HG03025 (cell line): ENCODE measurements at regions not wholly inside any gene's neighbourhood (a gene's known extent, or its start where the extent isn't known, plus 50 kb on each side); places are given as distances from the start of the nearest gene placed in this dataset.
"Not testable (repeated sequence)": the region's sequence is repeated elsewhere in the genome, so short reads cannot be mapped to it uniquely, and the experiment has no call there.

Source experiments
- ATAC-seq: cut with Tn5 transposase; IDR thresholded peaks from one replicate; pipeline ENCODE4 v1.9.1; 2021; ENCODE audit warnings: mild to moderate bottlenecking, moderate library complexity; ENCODE audit not compliant: unreplicated experiment, low FRiP score

DNA sequence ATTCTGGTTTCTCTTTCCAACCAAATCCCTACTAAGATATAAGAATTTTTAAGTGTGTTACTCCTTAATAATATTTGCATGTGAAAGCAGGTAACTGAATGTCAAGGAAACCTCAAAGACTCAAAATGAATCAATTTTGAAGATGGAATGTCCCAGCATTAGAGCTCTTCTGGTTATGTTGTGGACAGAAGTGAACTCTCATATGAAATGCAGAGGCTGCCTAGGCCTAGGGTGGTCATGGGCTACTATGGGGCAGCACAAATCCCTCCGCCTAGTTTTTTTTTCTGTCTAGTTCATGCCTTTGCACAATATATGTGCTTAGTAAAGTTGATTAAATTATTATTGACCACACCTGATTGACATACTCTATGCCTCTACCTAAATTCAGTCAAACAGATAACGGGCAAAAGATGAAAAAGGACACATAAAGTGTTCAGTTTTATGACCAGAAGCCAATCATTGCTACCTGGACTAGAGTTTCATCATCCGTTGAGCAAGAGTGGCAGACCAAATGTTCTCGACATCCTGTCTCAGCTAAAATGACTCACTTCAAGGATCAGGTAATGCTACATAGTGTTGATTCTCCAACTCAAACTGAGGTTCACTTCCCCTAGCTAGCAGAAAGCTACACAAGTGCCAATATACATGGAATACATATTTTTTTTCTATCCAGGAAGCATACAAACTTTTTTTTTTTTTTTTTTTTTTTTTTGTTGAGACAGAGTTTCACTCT is 1211.4 kb downstream of the VRK1 start:
- ATAC-seq, result no peak

DNA sequence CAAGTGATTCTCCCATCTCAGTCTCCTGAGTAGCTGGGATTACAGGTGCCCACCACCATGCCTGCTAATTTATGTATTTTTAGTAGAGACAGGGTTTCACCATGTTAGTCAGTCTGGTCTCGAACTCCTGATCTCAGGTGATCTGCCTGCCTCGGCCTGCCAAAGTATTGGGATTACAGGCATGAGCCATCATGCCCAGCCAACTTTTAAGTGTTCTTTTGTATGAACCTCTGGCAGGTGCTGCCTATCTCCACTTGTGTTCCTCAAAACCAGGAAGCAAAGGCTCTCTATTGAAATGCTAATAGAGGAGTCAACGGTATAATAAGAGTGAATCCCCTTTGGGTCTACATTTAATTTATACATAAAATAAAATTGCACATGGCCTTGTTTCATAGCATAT is 1212.0 kb downstream of the VRK1 start:
- not testable (repeated sequence) for ATAC-seq

DNA sequence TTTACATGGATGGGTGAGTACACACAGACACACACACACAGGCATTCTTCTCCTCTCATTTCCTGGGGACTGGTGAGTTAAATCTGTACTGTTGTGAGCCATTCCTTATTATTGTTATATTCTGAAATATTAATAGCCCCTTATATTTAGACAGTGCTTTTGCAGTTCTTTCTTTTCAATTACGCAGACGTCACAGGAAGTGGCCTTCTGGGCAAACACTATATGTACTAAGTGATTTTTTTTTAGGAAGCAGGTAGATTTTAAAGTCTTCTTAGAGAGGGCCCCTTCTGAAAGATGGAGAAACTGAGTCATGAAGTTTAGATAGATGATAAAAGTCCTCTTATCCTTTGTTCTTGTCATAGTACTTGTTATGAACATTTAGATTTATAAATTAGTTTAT is 1213.6 kb downstream of the VRK1 start:
- no peak for ATAC-seq

DNA sequence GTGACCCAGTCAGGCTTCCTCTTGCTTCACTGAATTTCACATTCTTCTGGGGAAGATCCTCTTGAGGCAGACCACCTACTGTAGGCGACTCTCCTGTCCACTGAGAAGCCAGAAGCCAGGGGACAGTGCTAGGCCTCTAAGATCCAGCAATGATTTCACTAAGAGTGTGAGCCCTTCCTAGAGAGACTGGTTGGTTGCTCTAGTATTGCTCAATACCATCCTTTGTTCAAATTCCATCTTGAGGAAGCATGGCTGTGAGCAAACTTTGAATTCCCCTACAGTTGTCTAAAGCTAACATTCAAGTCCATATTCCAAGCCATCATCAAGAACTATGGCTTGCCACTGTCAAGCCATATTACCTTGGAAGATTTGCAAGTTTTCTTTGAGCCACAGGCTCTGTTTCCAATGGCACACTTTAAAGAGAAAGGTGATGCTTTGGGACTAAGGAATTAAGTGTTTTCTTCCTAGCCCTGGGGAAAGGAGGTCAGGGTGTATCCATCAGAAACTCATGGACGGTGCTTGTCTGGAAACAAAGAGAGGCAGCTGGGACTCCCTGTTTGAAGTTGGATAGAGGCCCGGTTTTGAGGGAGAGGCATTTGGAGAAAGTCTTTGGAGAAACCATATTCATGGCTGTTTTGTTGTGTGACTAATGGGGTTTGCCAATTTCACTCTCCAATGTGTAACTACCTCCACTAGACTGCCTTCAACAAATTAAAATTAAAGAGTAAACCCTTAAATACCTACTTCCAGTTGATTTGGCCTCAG is 1217.9 kb downstream of the VRK1 start:
- no peak for ATAC-seq

DNA sequence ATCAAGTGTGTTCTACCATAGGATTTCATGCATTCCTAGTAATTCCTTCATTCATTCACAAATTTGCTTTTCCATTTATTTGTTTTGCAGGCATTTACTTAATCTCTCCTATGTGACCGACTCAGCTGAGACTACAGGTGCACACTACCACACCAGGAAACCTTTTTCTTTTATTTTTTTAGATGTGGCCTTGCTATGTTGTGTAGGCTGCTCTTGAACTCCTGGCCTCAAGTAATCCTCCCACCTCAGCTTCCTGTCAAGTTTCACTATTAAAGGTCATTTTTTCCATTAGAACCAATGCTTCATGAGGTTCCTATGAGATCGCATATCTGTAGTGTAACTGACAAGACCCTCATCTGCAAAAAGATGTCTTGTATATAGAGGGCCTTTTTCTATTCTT is 1218.7 kb downstream of the VRK1 start:
- no peak for ATAC-seq

DNA sequence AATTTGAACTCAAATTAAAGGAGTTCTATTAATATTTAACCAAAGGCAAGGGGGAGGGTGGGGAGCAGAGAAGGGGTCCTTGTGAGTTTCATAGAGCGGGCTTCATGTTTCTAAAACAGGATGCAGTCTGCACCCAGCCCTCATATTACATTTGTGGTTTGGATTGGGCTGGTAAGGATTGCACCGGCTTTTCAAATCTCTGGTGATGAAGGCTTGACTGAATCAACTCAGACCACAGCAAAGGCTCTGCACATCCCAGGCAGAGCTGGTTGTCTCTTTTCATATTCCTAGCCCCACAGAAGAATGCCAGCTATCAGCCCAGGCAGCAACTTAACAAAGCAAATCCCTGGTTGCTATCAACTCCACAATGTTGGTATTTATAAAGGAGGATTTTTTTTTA is 1221.4 kb downstream of the VRK1 start:
- ATAC-seq, result no peak

DNA sequence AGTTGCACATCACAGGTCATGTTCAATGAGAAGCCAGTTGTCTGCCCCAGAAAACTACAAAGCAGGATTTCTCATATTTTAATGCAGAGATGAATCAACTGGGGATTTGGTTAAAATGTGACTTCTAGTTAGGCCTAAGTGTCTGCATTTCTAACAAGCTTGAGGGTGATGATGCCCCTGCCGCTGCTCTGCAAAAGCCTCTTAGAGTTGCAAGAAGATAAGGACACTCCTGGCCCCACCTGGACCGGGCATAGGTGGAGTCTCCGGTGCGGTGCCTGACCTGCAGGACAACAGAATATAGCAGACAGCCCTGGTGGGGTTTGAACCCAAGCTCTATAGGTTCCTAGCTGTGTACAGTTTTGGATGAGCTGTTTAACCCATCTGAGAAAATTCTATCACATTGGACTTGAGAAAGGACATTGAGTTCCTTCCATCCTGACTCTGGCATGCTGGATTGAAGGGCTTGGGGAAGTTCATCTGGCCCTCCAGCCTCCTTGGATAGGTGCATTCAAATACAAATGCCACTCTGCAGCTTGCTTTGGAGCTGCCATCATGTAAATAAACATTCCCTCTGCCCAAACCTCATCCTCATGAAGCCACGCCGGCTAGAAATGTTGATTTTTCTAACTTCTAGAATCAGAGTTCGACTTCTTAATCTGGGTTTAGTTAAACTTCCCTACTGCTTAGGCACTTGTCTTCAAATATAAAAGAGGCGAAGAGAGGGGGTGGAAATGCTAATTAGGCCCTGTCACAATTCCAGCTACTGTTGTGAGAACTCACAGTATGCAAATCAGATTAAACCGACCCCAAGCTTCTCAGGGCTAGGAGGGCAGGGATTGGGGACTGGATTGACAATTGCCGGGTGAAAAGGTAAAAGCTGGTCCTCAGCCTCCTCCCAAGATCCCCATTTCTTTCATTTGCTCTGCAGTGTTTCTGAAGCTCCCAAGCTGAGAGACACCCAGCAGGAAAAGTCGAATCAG is 1225.6 kb downstream of the VRK1 start:
- ATAC-seq, result no peak

DNA sequence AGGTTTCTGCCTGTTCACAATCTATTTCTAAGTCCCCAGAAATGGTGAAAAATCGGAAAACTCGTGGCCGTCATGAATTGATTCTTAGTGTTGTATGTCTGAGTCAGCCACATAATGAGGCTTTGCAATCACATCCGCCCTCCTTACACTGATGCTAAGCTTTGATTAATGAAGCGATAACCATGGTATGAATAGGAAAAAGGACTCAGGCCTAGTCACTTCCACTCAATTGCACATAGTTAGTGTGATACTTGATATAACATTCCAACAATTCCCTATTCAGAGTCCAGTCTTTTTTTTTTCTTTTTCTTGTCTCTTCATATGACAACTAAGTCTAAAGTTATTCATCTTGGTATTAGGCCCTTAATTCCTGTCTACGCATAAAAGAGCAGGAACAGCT is 1231.0 kb downstream of the VRK1 start:
- no peak for ATAC-seq

DNA sequence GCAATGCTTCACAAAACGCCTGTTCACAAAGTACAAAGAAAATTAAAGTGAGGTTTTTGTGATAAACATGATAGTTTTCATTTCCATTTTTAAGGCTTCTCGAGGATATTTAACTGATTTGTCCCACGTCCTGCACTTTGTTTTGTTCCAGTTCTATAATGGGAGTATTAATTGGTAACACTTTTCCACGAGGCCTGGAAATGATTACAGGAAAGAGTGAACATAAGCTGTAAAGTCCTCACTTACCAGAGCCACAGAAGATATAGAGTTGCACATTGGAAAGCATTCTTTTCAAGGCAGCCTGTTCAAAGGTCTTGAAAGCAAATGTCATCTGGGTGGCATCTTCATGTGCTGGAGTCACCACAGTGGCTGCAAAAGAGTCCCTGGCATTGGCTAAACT is 1236.6 kb downstream of the BCL11B start:
- ATAC-seq, result no peak

DNA sequence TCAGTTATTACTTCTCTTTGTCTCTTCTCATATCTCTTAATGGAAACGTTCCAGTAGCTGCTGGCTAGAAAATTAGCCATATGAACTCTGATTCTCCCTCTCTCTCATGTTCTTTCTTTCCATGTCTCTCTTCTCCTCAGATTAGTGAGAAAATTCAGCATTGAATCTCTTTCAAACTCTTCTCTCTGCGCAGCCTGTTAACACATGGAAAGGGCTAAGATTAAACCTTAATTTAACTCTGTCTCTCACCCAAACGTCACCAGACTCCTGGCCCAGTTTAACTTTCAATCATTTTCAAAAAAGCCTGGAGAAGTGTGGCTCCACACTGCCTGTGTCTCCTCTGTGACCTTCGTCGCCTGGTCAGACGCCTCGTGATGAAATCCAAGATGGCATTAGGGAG is 1234.2 kb downstream of the BCL11B start:
- no peak for ATAC-seq

DNA sequence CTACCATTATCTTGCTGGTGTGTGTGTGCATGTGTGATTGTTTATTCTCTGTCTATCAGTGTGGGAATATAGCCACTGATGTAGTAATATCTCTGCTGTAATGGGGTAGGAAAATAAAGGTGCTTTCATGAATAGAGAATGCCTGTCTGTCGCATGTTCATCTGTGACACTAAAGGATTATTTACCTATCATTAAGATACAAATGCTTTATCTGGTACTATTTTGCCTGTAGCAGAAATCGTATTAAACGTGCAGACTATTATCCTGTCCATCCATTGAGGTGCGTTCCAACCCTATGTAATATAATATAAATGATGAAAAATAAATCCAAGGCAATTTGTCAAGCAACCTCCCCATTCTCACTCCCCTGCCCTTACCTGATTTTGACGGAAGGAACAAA is 1215.1 kb downstream of the BCL11B start:
- no peak for ATAC-seq

DNA sequence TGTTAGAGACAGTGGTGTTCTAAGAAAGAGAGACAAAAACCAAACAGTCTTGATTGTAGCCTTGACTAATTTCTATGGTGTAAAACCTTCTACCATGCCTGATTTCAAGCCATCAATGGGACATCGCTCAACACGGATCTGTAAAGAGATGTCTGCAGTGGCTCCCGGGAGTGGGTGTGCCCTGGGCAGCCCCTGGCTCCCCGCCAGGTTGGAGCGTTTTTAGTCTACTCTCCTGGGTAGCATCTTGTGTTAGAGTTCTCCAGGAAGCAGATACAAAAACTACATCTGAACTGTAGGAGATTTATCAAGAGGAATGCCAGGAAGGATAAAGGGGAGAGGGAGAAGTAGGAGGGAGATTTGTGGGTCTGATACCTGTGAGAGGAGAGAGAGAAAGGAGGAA is 1212.9 kb downstream of the BCL11B start:
- no peak for ATAC-seq

DNA sequence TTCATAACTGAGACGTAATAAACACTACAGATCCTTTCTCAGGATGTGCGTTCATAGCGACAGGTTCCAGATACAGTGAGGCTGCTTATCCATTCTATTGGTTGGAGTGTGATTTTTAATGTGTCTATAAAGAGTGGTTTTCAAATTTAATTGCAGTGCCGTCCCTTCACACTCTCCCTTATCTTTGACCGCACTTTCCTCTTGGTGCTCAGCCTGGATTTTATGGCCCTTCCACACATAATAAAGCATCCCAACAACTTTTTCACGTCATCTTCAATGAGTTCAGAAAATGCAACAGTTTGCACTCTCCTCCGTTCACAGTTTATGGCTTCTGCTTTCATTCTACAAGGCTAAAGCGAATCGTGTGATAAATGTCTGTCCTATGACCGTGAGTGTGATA is 1209.9 kb downstream of the BCL11B start:
- no peak for ATAC-seq

DNA sequence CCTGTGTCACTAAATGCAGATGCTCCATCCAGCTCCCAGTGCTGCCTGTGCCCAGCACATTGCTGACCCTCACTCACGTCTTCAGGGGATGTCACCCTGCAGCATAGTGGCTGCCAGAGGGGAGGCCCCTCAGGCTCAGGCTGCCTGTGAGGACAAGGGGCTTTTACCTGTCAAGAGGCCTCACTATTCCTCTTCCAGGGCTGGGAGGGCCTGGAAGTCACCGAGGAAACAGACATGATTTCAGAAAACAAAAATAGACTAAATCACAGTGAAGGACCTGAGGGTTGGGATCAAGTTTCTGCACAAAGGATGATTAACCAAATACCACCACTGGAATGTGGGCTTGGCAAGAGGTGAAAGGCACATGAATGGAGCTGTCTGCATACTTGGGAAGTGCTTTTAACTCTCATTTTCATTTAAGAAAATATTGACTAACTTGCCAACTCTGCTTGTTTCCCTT is 1202.3 kb downstream of the BCL11B start:
- ATAC-seq, result no peak

DNA sequence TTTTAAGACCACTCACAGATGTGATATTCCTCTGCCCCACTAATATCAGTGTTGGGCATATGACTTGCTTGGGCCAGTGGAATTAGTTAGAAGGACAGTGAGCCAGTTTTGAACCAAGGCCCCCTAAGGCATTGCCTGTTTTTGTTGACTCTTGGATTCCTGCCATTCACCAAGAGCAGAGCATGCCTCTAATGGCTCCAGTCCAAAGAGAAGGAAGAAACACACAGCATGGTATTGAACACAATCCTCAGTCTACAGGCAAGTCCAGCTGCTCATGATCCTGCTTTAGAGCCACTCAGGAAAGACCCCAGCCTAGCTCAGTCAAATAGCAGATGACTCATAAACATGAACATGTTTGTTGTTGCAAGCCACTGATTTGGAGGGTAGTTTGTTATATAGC is 1201.5 kb downstream of the BCL11B start:
- ATAC-seq, result no peak

DNA sequence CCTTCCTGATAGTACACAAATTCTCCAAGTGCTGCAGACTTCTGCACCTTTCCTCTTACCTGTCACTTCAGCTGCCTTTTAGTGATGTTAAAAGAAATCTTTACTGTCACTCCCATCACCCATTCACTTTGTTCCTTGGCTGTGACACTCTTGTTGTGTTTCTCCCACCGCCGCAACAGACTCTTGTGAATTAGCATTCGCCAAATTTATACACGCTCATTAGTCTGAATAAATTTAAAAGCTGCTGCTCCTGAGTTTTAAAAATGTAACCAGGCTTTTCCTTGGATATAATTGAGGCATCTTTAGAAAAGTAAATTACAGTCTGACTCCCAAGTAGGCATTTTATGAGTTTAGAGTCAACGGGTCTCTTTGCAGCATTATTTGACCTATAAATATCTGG is 1197.9 kb downstream of the BCL11B start:
- ATAC-seq, result no peak

DNA sequence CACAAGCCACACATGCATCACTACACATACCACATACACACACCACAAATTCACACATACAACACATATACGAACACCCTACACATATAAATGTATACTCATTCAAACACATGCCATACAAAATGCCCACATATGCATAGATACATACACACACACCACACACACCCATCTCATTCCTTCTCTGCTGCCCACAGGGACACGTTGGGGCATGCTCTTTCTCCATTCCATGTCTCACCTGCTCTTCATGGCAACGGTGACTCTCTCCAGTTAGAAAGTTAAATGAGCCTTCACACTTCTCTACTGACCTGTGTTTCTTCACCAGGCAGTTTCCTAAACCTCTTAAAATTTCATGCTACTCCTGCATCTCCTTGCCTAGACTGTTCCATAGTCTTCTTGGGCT is 1194.8 kb downstream of the BCL11B start:
- no peak for ATAC-seq

DNA sequence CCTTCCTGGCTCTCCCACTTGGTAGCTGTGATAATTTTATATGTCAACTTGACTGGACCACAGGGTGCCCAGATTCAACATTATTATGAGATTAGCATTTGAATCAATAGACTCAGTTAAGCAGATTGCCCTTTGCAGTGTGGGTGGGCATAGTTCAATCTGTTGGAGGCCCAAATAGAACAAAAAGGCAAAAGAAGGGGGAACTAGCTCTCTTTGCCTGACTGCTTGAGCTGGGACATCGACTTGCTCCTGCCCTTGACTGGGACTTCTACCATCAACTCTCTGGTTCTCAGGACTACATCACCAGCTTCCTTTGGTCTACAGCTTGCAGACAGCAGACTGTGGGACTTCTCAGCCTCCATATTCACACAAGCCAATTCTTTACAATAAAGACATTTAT is 1189.2 kb downstream of the BCL11B start:
- ATAC-seq, result no peak

DNA sequence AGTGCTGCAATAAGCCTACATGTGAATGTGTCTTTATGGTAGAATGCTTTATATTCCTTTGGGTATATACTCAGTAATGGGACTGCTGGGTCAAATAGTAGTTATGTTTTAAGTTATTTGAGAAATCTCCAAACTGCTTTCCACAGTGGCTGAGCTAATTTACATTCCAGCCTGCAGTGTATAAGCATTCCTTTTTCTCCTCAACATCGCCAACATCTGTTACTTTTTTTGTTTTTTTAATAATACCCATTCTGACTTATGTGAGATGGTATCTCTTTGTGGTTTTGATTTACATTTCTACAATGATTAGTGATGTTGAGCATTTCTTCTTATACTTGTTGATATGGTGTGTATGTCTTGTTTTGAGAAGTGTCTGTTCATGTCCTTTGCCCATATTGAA is 1186.2 kb downstream of the BCL11B start:
- ATAC-seq, result no peak

DNA sequence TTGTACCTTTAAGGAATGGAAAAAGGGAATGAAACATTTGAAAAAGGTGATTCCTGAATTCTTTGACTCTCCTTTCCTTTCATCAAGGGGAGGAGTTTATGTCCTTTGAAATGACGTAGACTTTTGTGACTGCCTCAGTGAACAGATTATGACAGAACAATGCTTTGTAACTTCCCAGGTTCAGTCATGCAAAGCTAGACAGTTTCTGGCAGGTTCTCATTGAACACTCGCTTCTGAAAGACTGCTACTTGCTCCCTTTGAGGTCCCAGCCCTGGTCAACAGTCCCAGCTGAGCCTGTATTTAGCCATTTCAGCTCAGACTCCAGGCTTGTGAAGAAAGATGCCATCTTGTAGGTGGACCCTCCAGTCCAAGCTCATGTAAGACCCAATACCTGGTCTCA is 1178.9 kb downstream of the BCL11B start:
- ATAC-seq, result no peak

DNA sequence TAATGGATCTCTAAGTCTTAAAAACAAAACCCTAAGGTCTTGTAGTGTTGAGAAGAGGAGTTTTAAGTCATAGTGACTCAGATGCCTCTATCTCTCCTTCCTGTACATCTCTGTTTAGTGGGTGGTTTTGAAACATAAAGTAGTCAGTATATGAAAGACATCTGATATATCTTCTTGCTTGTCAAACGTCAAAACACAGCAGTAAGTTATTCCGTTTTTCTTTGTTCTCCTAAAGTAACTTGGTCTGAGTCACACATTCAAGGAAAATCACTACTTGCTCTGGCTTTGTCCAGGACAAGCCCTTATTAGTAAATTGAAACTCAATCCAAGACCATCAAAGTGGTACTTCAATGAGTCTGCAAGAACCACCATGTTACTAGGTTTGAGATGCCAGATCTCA is 1172.5 kb downstream of the BCL11B start:
- no peak for ATAC-seq
